ENCODE measurements at regions not wholly inside any gene's neighbourhood (a gene's known extent, or its start where the extent isn't known, plus 50 kb on each side); places are given as distances from the start of the nearest gene placed in this dataset.

GRCh38 chr4:82181789-82182188, 192.0 kb downstream of the HNRNPD start:
- TF ChIP-seq POLR2A (IDR thresholded peaks at IDR 0.05) = no peak
- no peak for TF ChIP-seq CTCF (IDR thresholded peaks at IDR 0.05)
- 72 to 85% (median 73%) methylated on average over 3 of the region's 3 CpGs for WGBS, 4 donors
- no peak overlapping the region for H3K4me3 ChIP-seq
- no peaks in the 10 kb centered on the region for H3K27me3 ChIP-seq
- H3K36me3 ChIP-seq (replicated peaks in 1 of 2) = no peaks in the 10 kb centered on the region
- intact Hi-C loops (cut with DNase I) = no loop called here
- no peak overlapping the region for H3K27ac ChIP-seq
- H3K4me1 ChIP-seq (replicated peaks in 1 of 2) = no peaks in the 10 kb centered on the region
- no peaks in the 10 kb centered on the region for H3K9me3 ChIP-seq (replicated peaks in 1 of 3)
- DNase-seq = no peak

- no peak overlapping the region for H3K4me3 ChIP-seq
- intact Hi-C loops (cut with DNase I) = no loop called here
Measured at GRCh38 chr4:82172186-82172585, 201.6 kb downstream of the HNRNPD start.

GRCh38 chr4:82171531-82172155, 202.1 kb downstream of the HNRNPD start:
- intact Hi-C loops (cut with DNase I) = no loop called here
- TF ChIP-seq CTCF (IDR thresholded peaks at IDR 0.05) (no peak), POLR2A (IDR thresholded peaks at IDR 0.05) (no peak)
- H3K4me1 ChIP-seq (replicated peaks in 1 of 2) = no peaks in the 10 kb centered on the region
- no peak overlapping the region for H3K27ac ChIP-seq
- WGBS, 4 donors = 52 to 68% (median 64%) methylated on average over 1 of the region's 1 CpG
- H3K36me3 ChIP-seq (replicated peaks in 1 of 2) = no peaks in the 10 kb centered on the region
- no peaks in the 10 kb centered on the region for H3K27me3 ChIP-seq
- no peaks in the 10 kb centered on the region for H3K9me3 ChIP-seq (replicated peaks in 1 of 3)
- no peak overlapping the region for H3K4me3 ChIP-seq
- DNase-seq = no peak

More at GRCh38 chr4:82172186-82172585, 201.6 kb downstream of the HNRNPD start:
- no peaks in the 10 kb centered on the region for H3K27me3 ChIP-seq
- no peaks in the 10 kb centered on the region for H3K4me1 ChIP-seq (replicated peaks in 1 of 2)
- no peak for DNase-seq
- no peak for TF ChIP-seq CTCF (IDR thresholded peaks at IDR 0.05)
- no peaks in the 10 kb centered on the region for H3K36me3 ChIP-seq (replicated peaks in 1 of 2)
- no peak overlapping the region for H3K27ac ChIP-seq
- 79 to 86% (median 81%) methylated on average over 1 of the region's 1 CpG for WGBS, 4 donors
- no peaks in the 10 kb centered on the region for H3K9me3 ChIP-seq (replicated peaks in 1 of 3)

- Histone ChIP-seq H3K36me3 (replicated peaks in 1 of 2) (no peaks in the 10 kb centered on the region), H3K27ac (no peak overlapping the region), H3K4me3 (no peak overlapping the region), H3K4me1 (replicated peaks in 1 of 2) (no peaks in the 10 kb centered on the region), H3K9me3 (replicated peaks in 1 of 3) (no peaks in the 10 kb centered on the region), H3K27me3 (no peaks in the 10 kb centered on the region)
- DNase-seq = no peak
- TF ChIP-seq CTCF (IDR thresholded peaks at IDR 0.05) (no peak), POLR2A (IDR thresholded peaks at IDR 0.05) (no peak)
- intact Hi-C loops (cut with DNase I) = no loop called here
Measured at GRCh38 chr4:82149750-82150149, 224.0 kb downstream of the HNRNPD start.
